Suprapubic skin (tissue), 4 donors: ENCODE measurements at regions not wholly inside any gene's neighbourhood (a gene's known extent, or its start where the extent isn't known, plus 50 kb on each side); places are given as distances from the start of the nearest gene placed in this dataset.

Source experiments
- DNase-seq, 2 donors: peaks; one replicate each; pipeline ENCODE4 v3.0.0-alpha.2; 2019; ENCODE audit warnings: low spot score in 2 of 2
- H3K27ac ChIP-seq: fragments of 200-600 bp; sonication (generic); one replicate; pipeline ENCODE4 v1.5.1; 2019
- H3K27me3 ChIP-seq: fragments of 200-600 bp; sonication (generic); one replicate; pipeline ENCODE4 v1.5.1; 2019
- H3K36me3 ChIP-seq: fragments of 200-600 bp; sonication (generic); one replicate; pipeline ENCODE4 v1.5.1; 2019
- H3K4me1 ChIP-seq: fragments of 200-600 bp; sonication (generic); one replicate; pipeline ENCODE4 v1.5.1; 2019
- H3K4me3 ChIP-seq: fragments of 200-600 bp; sonication (generic); one replicate; pipeline ENCODE4 v1.5.1; 2019; ENCODE audit warnings: mild to moderate bottlenecking
- H3K9me3 ChIP-seq: fragments of 200-600 bp; sonication (generic); one replicate; pipeline ENCODE4 v1.5.1; 2019
- CTCF ChIP-seq, 2 donors: fragments of 200-600 bp in 1 of 2; fragments of 450-650 bp in 1 of 2; sonication (generic) in 1 of 2; IDR thresholded peaks; one replicate each; pipeline ENCODE4 v1.5.1; 2016 to 2019; ENCODE audit warnings: antibody characterized with exemption in 2 of 2, mild to moderate bottlenecking in 1 of 2, moderate library complexity in 1 of 2
- EP300 ChIP-seq: sonication (generic); formaldehyde crosslinking; IDR thresholded peaks from one replicate; pipeline ENCODE4 v1.6.1; 2017; ENCODE audit warnings: antibody characterized with exemption
- POLR2A ChIP-seq, 2 donors: fragments of 450-650 bp; IDR thresholded peaks; one replicate each; pipeline ENCODE4 v1.6.1; 2017; ENCODE audit warnings: antibody characterized with exemption in 2 of 2, mild to moderate bottlenecking in 2 of 2, moderate library complexity in 2 of 2
- POLR2AphosphoS5 ChIP-seq, 3 donors: sonication (generic); formaldehyde crosslinking; IDR thresholded peaks; one replicate each; pipeline ENCODE4 v1.6.1; 2017; ENCODE audit warnings: antibody characterized with exemption in 3 of 3
- WGBS: methylation state at CpG from one replicate; pipeline ENCODE4 v1.1.5; 2018; 5-methylcytosine and 5-hydroxymethylcytosine counted together

GRCh38 chr12:90122681-90123080 is 414.0 kb upstream of the ATP2B1 start:
- no peak overlapping the region for H3K27ac ChIP-seq
- WGBS, result 45% methylated on average over 3 of the region's 3 CpGs
- H3K4me3 ChIP-seq, result no peak overlapping the region
- no peaks in the 10 kb centered on the region for H3K9me3 ChIP-seq
- TF ChIP-seq POLR2AphosphoS5 (IDR thresholded peaks at IDR 0.05) (no peak), POLR2A (IDR thresholded peaks at IDR 0.05) (no peak), EP300 (no peak), CTCF (IDR thresholded peaks at IDR 0.05) (no peak)
- H3K4me1 ChIP-seq, result no peaks in the 10 kb centered on the region
- no peak for DNase-seq
- H3K27me3 ChIP-seq, result no peaks in the 10 kb centered on the region
- H3K36me3 ChIP-seq, result no peaks in the 10 kb centered on the region

GRCh38 chr12:90120627-90121026 is 412.0 kb upstream of the ATP2B1 start:
- Histone ChIP-seq H3K27ac (no peak overlapping the region), H3K4me1 (no peaks in the 10 kb centered on the region), H3K4me3 (no peak overlapping the region), H3K27me3 (no peaks in the 10 kb centered on the region), H3K36me3 (no peaks in the 10 kb centered on the region), H3K9me3 (no peaks in the 10 kb centered on the region)
- no peak for TF ChIP-seq POLR2AphosphoS5 (IDR thresholded peaks at IDR 0.05)
- TF ChIP-seq POLR2A (IDR thresholded peaks at IDR 0.05), result no peak
- DNase-seq, result no peak

- no peak for DNase-seq
- Histone ChIP-seq H3K4me1 (peaks cover 7% of the 10 kb centered on the region), H3K4me3 (no peak overlapping the region), H3K36me3 (no peaks in the 10 kb centered on the region), H3K27ac (no peak overlapping the region), H3K27me3 (no peaks in the 10 kb centered on the region), H3K9me3 (no peaks in the 10 kb centered on the region)
- WGBS, result 60% methylated on average over 1 of the region's 1 CpG
- TF ChIP-seq POLR2A (IDR thresholded peaks at IDR 0.05) (no peak), POLR2AphosphoS5 (IDR thresholded peaks at IDR 0.05) (no peak), CTCF (IDR thresholded peaks at IDR 0.05) (no peak), EP300 (no peak)
Measured at GRCh38 chr12:90112666-90113065, 404.0 kb upstream of the ATP2B1 start.

GRCh38 chr12:90111791-90112580 is 403.3 kb upstream of the ATP2B1 start:
- Histone ChIP-seq H3K36me3 (no peaks in the 10 kb centered on the region), H3K9me3 (no peaks in the 10 kb centered on the region), H3K4me3 (no peak overlapping the region), H3K4me1 (peaks cover 7% of the 10 kb centered on the region), H3K27me3 (no peaks in the 10 kb centered on the region), H3K27ac (no peak overlapping the region)
- TF ChIP-seq CTCF (IDR thresholded peaks at IDR 0.05) (no peak), POLR2A (IDR thresholded peaks at IDR 0.05) (no peak), POLR2AphosphoS5 (IDR thresholded peaks at IDR 0.05) (no peak), EP300 (no peak)
- 46% methylated on average over 10 of the region's 10 CpGs for WGBS
- no peak for DNase-seq

- WGBS, result 96% methylated on average over 3 of the region's 3 CpGs
- no peaks in the 10 kb centered on the region for H3K27me3 ChIP-seq
- no peak overlapping the region for H3K4me3 ChIP-seq
- no peaks in the 10 kb centered on the region for H3K36me3 ChIP-seq
- no peak for TF ChIP-seq POLR2AphosphoS5 (IDR thresholded peaks at IDR 0.05)
- TF ChIP-seq POLR2A (IDR thresholded peaks at IDR 0.05), result no peak
- TF ChIP-seq CTCF (IDR thresholded peaks at IDR 0.05), result no peak
- no peak for TF ChIP-seq EP300
- H3K27ac ChIP-seq, result no peak overlapping the region
- H3K9me3 ChIP-seq, result no peaks in the 10 kb centered on the region
- DNase-seq, result no peak
- no peaks in the 10 kb centered on the region for H3K4me1 ChIP-seq
Measured at GRCh38 chr12:90106568-90106967, 397.9 kb upstream of the ATP2B1 start.
